Common myeloid progenitor, CD34-positive (primary cell): ENCODE measurements at regions not wholly inside any gene's neighbourhood (a gene's known extent, or its start where the extent isn't known, plus 50 kb on each side); places are given as distances from the start of the nearest gene placed in this dataset.

Source experiments
- CTCF ChIA-PET: fragments of 350-600 bp; sonication (Branson Sonifier 250); formaldehyde crosslinking; loops from one replicate; lab custom pipeline; 2021; ENCODE audit warnings: antibody characterized with exemption; lab: Charles Lee
- POLR2A ChIA-PET: fragments of 350-600 bp; sonication (Branson Sonifier 250); formaldehyde crosslinking; loops from one replicate; lab custom pipeline; 2021; ENCODE audit warnings: antibody characterized with exemption; lab: Charles Lee
- DNase-seq, 3 donors: peaks; one replicate each; pipeline versions ENCODE4 v3.0.0 to v3.0.0-alpha.2; 2013
- H3K27ac ChIP-seq, 2 experiments: 1 replicate in 1 of 2; 2 replicates in 1 of 2; pipeline ENCODE4 v1.7.0; 2013; ENCODE audit warnings: inconsistent platforms in 2 of 2, low read length in 2 of 2, mild to moderate bottlenecking in 2 of 2, low read depth in 1 of 2, moderate library complexity in 1 of 2; ENCODE audit not compliant: severe bottlenecking in 2 of 2, insufficient read depth in 1 of 2, poor library complexity in 1 of 2
- H3K27me3 ChIP-seq, 5 experiments: replicated peaks in 2 of 5; 1 replicate in 3 of 5; 2 replicates in 2 of 5; pipeline versions ENCODE4 v1.6.1 to v1.7.0; 2013; ENCODE audit warnings: low read length in 4 of 5, mild to moderate bottlenecking in 2 of 5, moderate library complexity in 2 of 5, inconsistent platforms in 1 of 5; ENCODE audit not compliant: insufficient read depth in 5 of 5, control insufficient read depth in 4 of 5
- H3K36me3 ChIP-seq, 4 experiments: 1 replicate in 2 of 4; 2 replicates in 2 of 4; pipeline versions ENCODE4 v1.6.1 to v1.7.0; 2013; ENCODE audit warnings: low read length in 3 of 4, control low read depth in 1 of 4, mild to moderate bottlenecking in 1 of 4; ENCODE audit not compliant: control insufficient read depth in 4 of 4, insufficient read depth in 4 of 4
- H3K4me1 ChIP-seq, 4 experiments: 1 replicate in 3 of 4; 2 replicates in 1 of 4; pipeline versions ENCODE4 v1.6.1 to v1.7.1; 2013; ENCODE audit warnings: low read length in 3 of 4, mild to moderate bottlenecking in 3 of 4, control low read depth in 1 of 4, inconsistent platforms in 1 of 4, moderate library complexity in 1 of 4; ENCODE audit not compliant: control insufficient read depth in 4 of 4, insufficient read depth in 4 of 4; ENCODE audit errors: control extremely low read depth in 1 of 4
- H3K4me3 ChIP-seq, 7 experiments: 1 replicate in 4 of 7; 2 replicates in 3 of 7; pipeline versions ENCODE4 v1.5.1 to v1.7.0; 2013; ENCODE audit warnings: mild to moderate bottlenecking in 7 of 7, low read length in 6 of 7, moderate library complexity in 6 of 7, inconsistent platforms in 2 of 7, low read depth in 2 of 7, control low read depth in 1 of 7; ENCODE audit not compliant: insufficient read depth in 4 of 7, control insufficient read depth in 1 of 7; ENCODE audit errors: extremely low read depth in 1 of 7
- H3K9me3 ChIP-seq, 5 experiments: 1 replicate in 4 of 5; 2 replicates in 1 of 5; pipeline versions ENCODE4 v1.6.1 to v1.7.1; 2013; ENCODE audit warnings: low read length in 4 of 5, mild to moderate bottlenecking in 2 of 5, inconsistent platforms in 1 of 5, low read depth in 1 of 5, moderate library complexity in 1 of 5; ENCODE audit not compliant: control insufficient read depth in 4 of 5, insufficient read depth in 2 of 5; ENCODE audit errors: control extremely low read depth in 1 of 5
- WGBS: methylation state at CpG from one replicate; pipeline ENCODE4 v1.1.5; 2013; ENCODE audit not compliant: insufficient coverage; 5-methylcytosine and 5-hydroxymethylcytosine counted together

DNA sequence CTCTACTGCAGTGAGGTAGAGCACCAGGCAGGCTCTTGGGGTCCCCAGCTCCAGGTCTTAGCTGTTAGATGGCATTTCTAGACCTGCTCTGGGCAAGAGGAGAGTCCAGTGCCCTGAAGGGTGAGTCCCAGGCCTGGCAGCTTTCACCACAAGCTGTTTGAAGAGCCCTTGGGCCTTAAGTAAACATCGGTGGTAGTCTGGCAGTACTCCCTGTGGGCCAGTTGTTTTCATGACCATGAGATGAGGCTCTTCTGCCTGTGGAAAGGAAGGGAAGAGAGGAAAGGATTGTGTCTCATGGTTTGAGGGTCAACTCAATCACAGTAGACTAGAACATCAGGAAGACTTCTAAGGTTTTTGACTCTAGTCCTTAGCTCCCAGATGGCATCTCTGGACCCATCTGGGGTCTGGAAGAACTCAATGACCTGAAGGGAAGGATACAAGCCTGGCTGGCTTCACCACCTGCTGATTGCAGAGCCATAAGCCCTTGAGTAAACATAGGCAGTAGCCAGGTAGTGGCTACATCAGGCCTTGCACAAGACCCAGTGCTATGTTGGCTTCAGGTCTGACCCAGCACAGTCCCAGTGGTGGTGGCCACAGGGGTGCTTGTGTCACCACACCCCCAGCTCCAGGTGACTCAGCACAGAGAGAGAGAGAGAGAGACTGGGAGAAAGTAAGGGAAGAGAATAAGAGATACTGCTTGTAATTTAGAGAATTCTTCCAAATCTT is 114.3 kb upstream of the PCSK5 start:
- no peak for DNase-seq
- Histone ChIP-seq H3K27ac (no peak overlapping the region), H3K36me3 (no peaks in the 10 kb centered on the region), H3K4me3 (no peak overlapping the region), H3K4me1 (no peaks in the 10 kb centered on the region), H3K27me3 (peaks cover 0 to 2% (median 0%) of the 10 kb centered on the region in 5 experiments), H3K9me3 (peaks cover 0 to 3% (median 0%) of the 10 kb centered on the region in 5 experiments)
- ChIA-PET POLR2A (no interaction called here), CTCF (no interaction called here)
- WGBS = 100% methylated on average over 1 of the region's 1 CpG

DNA sequence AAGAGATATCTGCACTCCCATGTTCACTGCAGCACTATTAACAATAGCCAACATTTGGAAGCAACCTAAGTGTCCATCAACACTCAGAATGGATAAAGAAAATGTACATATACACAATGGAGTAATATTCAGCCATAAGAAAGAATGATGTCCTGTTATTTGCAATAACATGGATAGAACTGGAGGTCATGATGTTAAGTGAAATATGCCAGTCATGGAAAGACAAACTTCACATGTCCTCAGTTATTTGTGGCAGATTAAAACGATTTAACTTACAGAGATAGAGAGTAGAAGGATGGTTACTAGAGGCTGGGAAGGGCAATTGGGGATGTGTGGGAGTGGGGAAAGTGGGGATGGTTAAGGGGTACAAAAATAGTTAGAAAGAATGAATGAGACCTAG is 110.3 kb upstream of the PCSK5 start:
- Histone ChIP-seq H3K9me3 (no peaks in the 10 kb centered on the region), H3K4me3 (no peak overlapping the region), H3K27me3 (no peaks in the 10 kb centered on the region), H3K36me3 (no peaks in the 10 kb centered on the region), H3K4me1 (no peaks in the 10 kb centered on the region), H3K27ac (no peak overlapping the region)
- DNase-seq = no peak
- POLR2A ChIA-PET = no interaction called here
- 80% methylated on average over 1 of the region's 1 CpG for WGBS
- CTCF ChIA-PET = no interaction called here

DNA sequence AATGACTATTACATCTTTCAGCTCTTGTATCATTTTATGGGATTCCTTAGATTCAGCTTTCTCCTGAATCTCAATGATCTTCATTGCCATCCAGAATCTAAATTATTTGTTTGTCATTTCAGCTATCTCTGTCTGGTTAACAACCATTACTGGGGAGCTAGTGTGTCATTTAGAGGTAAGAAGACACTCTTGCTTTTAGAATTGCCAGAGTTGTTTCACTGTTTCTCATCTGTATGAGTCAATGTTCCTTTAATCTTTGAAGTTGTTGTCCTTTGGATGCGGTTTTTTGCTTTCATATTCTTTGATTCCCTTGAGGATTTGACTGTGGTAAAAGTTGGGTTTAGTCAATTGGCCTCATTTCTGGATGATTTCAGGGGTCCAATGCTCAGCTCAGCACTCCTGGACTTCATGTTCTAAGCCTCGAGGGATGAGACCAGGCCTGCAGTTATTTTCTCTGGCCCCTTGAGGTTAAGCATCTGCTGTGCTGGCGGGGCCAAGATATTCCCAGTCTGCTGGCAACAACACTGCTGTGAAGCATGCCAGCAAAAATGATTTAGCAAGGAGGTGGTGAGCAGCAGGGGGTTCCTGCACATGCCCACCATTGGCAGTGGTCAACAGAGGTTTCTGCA is 102.4 kb upstream of the PCSK5 start:
- Histone ChIP-seq H3K9me3 (no peaks in the 10 kb centered on the region), H3K4me1 (no peaks in the 10 kb centered on the region), H3K27me3 (peaks cover 0 to 2% (median 0%) of the 10 kb centered on the region in 5 experiments), H3K4me3 (no peak overlapping the region), H3K27ac (no peak overlapping the region), H3K36me3 (no peaks in the 10 kb centered on the region)
- DNase-seq = no peak
- CTCF ChIA-PET = no interaction called here
- POLR2A ChIA-PET = no interaction called here
- 96% methylated on average over 3 of the region's 3 CpGs for WGBS

DNA sequence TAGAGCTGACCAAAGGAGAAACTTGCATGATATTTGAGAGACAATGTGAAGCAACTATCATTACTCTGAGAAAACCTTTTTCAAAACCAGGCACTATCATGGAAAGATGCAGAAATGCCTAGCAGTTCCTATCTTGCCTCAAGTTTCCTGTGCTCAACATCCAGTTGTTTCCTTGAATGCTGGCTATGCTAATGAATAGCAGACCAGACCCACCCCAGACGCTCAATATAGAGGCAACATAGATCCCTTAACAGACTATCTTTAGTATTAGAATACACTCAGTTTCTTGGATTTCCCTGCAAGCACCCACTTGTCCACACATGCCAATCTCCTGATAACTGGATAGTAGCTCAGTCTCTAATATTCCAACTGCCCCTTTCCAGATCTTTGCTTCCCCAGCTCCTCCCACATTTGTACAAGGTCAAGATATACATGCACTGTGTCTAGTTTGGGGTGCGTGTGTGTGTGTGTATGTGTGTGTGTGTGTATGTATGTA is 93.3 kb upstream of the PCSK5 start:
- Histone ChIP-seq H3K4me3 (no peak overlapping the region), H3K36me3 (no peaks in the 10 kb centered on the region), H3K4me1 (no peaks in the 10 kb centered on the region), H3K27me3 (no peaks in the 10 kb centered on the region), H3K27ac (no peak overlapping the region), H3K9me3 (no peaks in the 10 kb centered on the region)
- ChIA-PET POLR2A (no interaction called here), CTCF (interaction anchor here (1.2 kb wide), 1 partner anchor 48 kb away, joined by 3 read pairs; no protein-coding TSS in a partner anchor)
- DNase-seq = no peak
- WGBS = no CpG with 5 or more reads among the region's 2 CpGs

DNA sequence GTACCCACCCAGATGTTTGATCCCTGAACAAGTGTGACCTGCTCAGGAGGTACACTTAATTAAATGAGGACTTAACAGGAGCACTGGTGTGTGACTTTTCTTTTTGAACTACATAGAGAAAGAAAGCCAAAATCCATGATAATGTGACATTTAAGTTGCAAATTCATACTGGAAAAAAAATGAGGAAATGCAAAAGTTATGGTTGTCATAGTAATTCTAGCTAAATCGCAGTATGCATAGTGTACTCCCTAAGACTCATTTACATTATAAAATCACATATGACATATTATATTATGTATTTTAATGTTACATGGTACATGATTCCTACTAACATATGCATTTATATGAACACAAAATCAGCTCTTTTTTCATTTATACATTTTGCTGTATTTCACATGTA is 92.0 kb upstream of the PCSK5 start:
- POLR2A ChIA-PET = no interaction called here
- Histone ChIP-seq H3K9me3 (no peaks in the 10 kb centered on the region), H3K4me3 (no peak overlapping the region), H3K4me1 (no peaks in the 10 kb centered on the region), H3K27me3 (no peaks in the 10 kb centered on the region), H3K36me3 (no peaks in the 10 kb centered on the region), H3K27ac (no peak overlapping the region)
- CTCF ChIA-PET = no interaction called here
- no CpG with 5 or more reads among the region's 1 CpG for WGBS
- no peak for DNase-seq

DNA sequence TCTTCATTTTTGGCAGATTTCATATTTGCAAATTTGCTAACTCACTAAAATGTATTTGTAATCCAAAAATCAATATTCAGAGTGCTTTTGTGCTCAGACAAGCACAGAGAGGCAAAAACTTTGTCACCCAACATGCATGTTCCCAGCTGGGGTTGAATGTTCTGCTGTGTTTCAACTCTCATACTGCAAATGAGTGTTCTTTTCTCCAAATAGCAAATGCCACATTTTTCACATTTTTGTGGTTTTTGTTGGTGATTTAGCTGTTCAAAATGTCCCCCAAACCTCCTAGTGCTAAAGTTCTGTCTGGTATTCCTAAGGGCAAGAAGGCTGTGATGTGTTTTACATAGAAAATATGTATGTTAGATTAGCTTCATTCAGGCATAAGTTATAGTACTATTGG is 87.3 kb upstream of the PCSK5 start:
- CTCF ChIA-PET = no interaction called here
- H3K4me3 ChIP-seq = no peak overlapping the region
- H3K27ac ChIP-seq = no peak overlapping the region
- no peaks in the 10 kb centered on the region for H3K4me1 ChIP-seq
- no peaks in the 10 kb centered on the region for H3K9me3 ChIP-seq
- no peaks in the 10 kb centered on the region for H3K27me3 ChIP-seq
- no peak for DNase-seq
- POLR2A ChIA-PET = no interaction called here
- H3K36me3 ChIP-seq = no peaks in the 10 kb centered on the region

DNA sequence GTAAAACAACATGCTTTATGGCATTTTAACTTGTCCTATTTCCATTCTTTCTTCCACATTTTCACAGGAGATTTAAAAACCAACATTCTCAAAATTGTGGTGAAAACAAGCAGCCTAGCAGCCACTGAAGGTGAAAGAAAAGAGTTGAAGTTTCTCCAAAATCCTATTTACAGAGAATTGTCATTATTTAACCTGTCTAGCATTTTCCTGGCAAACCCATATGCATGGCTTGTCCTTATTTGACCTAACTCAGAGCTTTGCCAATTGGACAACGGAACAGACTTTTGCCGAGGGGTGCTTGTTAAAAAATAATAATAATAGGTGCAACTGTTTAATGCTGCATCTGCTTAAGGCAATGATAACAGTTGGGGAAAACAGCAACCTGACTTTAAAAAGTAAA is 80.4 kb upstream of the PCSK5 start:
- 100% methylated on average over 2 of the region's 2 CpGs for WGBS
- ChIA-PET CTCF (no interaction called here), POLR2A (no interaction called here)

More for the DNA sequence above, 80.4 kb upstream of the PCSK5 start:
- no peaks in the 10 kb centered on the region for H3K36me3 ChIP-seq
- H3K27ac ChIP-seq = no peak overlapping the region
- H3K4me3 ChIP-seq = no peak overlapping the region
- H3K9me3 ChIP-seq = peaks cover 0 to 6% (median 2%) of the 10 kb centered on the region in 5 experiments
- H3K27me3 ChIP-seq = no peaks in the 10 kb centered on the region
- DNase-seq = no peak
- H3K4me1 ChIP-seq = no peaks in the 10 kb centered on the region
